Osteocyte (in vitro differentiated cells): ENCODE measurements at regions not wholly inside any gene's neighbourhood (a gene's known extent, or its start where the extent isn't known, plus 50 kb on each side); places are given as distances from the start of the nearest gene placed in this dataset.

Experiments
- DNase-seq: peaks from one replicate; pipeline ENCODE4 v3.0.0; 2021; ENCODE audit warnings: mixed read lengths; ENCODE audit not compliant: unreplicated experiment; ENCODE audit errors: extremely low spot score
- H3K27ac Mint-ChIP-seq: one replicate; pipeline ENCODE4 v1.8.0; 2021; ENCODE audit warnings: mild to moderate bottlenecking, mixed read lengths; ENCODE audit not compliant: unreplicated experiment
- H3K27me3 Mint-ChIP-seq: one replicate; pipeline ENCODE4 v1.8.0; 2021; ENCODE audit warnings: mixed read lengths; ENCODE audit not compliant: unreplicated experiment
- H3K36me3 Mint-ChIP-seq: one replicate; pipeline ENCODE4 v1.8.0; 2021; ENCODE audit warnings: mixed read lengths; ENCODE audit not compliant: unreplicated experiment
- H3K4me1 Mint-ChIP-seq: one replicate; pipeline ENCODE4 v1.8.0; 2021; ENCODE audit warnings: mixed read lengths; ENCODE audit not compliant: unreplicated experiment
- H3K4me3 Mint-ChIP-seq: one replicate; pipeline ENCODE4 v1.8.0; 2021; ENCODE audit warnings: mild to moderate bottlenecking, moderate library complexity, mixed read lengths; ENCODE audit not compliant: unreplicated experiment
- H3K9me3 Mint-ChIP-seq: one replicate; pipeline ENCODE4 v1.8.0; 2021; ENCODE audit warnings: mixed read lengths; ENCODE audit not compliant: unreplicated experiment
- CTCF ChIP-seq: fragments of 200-600 bp; sonication (generic); IDR thresholded peaks from 2 replicates; pipeline ENCODE4 v1.5.0; 2021; ENCODE audit warnings: antibody characterized with exemption, mild to moderate bottlenecking, moderate library complexity

- H3K4me1 Mint-ChIP-seq, result peaks cover 12% of the 10 kb centered on the region
- H3K27ac Mint-ChIP-seq, result peak overlapping the region; percentile 98
- no peak overlapping the region for H3K4me3 Mint-ChIP-seq
- H3K36me3 Mint-ChIP-seq, result peaks cover 3% of the 10 kb centered on the region
- no peak for DNase-seq
- peaks cover 4% of the 10 kb centered on the region for H3K9me3 Mint-ChIP-seq
- H3K27me3 Mint-ChIP-seq, result no peaks in the 10 kb centered on the region
- TF ChIP-seq CTCF, result no peak
Observed at GRCh38 chr9:16964228-16964627, 93.8 kb upstream of the BNC2 start.

- H3K27ac Mint-ChIP-seq, result no peak overlapping the region
- H3K9me3 Mint-ChIP-seq, result peaks cover 4% of the 10 kb centered on the region
- H3K4me3 Mint-ChIP-seq, result no peak overlapping the region
- H3K27me3 Mint-ChIP-seq, result no peaks in the 10 kb centered on the region
- TF ChIP-seq CTCF, result no peak
- H3K4me1 Mint-ChIP-seq, result peaks cover 12% of the 10 kb centered on the region
- peaks cover 3% of the 10 kb centered on the region for H3K36me3 Mint-ChIP-seq
- DNase-seq, result no peak
Observed at GRCh38 chr9:16960084-16960483, 89.6 kb upstream of the BNC2 start.

GRCh38 chr9:16959391-16959790, 88.9 kb upstream of the BNC2 start:
- Mint-ChIP-seq H3K9me3 (peaks cover 4% of the 10 kb centered on the region), H3K36me3 (peaks cover 3% of the 10 kb centered on the region), H3K4me1 (peaks cover 10% of the 10 kb centered on the region), H3K4me3 (no peak overlapping the region), H3K27me3 (no peaks in the 10 kb centered on the region), H3K27ac (no peak overlapping the region)
- no peak for DNase-seq
- no peak for TF ChIP-seq CTCF

- Mint-ChIP-seq H3K27ac (no peak overlapping the region), H3K9me3 (no peaks in the 10 kb centered on the region), H3K4me3 (no peak overlapping the region), H3K36me3 (no peaks in the 10 kb centered on the region), H3K4me1 (no peaks in the 10 kb centered on the region), H3K27me3 (no peaks in the 10 kb centered on the region)
- no peak for DNase-seq
- no peak for TF ChIP-seq CTCF
Observed at GRCh38 chr9:16954040-16954439, 83.6 kb upstream of the BNC2 start.

- no peak for DNase-seq
- H3K27me3 Mint-ChIP-seq, result no peaks in the 10 kb centered on the region
- no peak overlapping the region for H3K4me3 Mint-ChIP-seq
- H3K9me3 Mint-ChIP-seq, result no peaks in the 10 kb centered on the region
- no peaks in the 10 kb centered on the region for H3K36me3 Mint-ChIP-seq
- no peak overlapping the region for H3K27ac Mint-ChIP-seq
- no peak for TF ChIP-seq CTCF
- no peaks in the 10 kb centered on the region for H3K4me1 Mint-ChIP-seq
Observed at GRCh38 chr9:16951502-16951901, 81.0 kb upstream of the BNC2 start.
